ENCODE measurements at regions not wholly inside any gene's neighbourhood (a gene's known extent, or its start where the extent isn't known, plus 50 kb on each side); places are given as distances from the start of the nearest gene placed in this dataset.
"Not testable (repeated sequence)": the region's sequence is repeated elsewhere in the genome, so short reads cannot be mapped to it uniquely, and the experiment has no call there.

GRCh38 chr6:150739711-150740349 lies 125.7 kb upstream of the MTHFD1L start:
- DNase-seq (ENCODE audit: low spot score) = no peak

- no peak for DNase-seq (ENCODE audit: low spot score)
Observed at GRCh38 chr6:150740453-150740852, 125.0 kb upstream of the MTHFD1L start.

GRCh38 chr6:150741633-150742200 lies 123.8 kb upstream of the MTHFD1L start:
- peak; percentile 7 for DNase-seq (ENCODE audit: low spot score)

GRCh38 chr6:150744522-150745260 lies 120.8 kb upstream of the MTHFD1L start:
- DNase-seq (ENCODE audit: low spot score) = no peak

GRCh38 chr6:150745896-150746295 lies 119.6 kb upstream of the MTHFD1L start:
- no peak for DNase-seq (ENCODE audit: low spot score)

- DNase-seq (ENCODE audit: low spot score) = no peak
Observed at GRCh38 chr6:150747155-150747554, 118.3 kb upstream of the MTHFD1L start.

- no peak for DNase-seq (ENCODE audit: low spot score)
Observed at GRCh38 chr6:150749091-150749670, 116.3 kb upstream of the MTHFD1L start.

- DNase-seq (ENCODE audit: low spot score) = no peak
Observed at GRCh38 chr6:150751296-150751695, 114.2 kb upstream of the MTHFD1L start.

GRCh38 chr6:150752409-150752808 lies 113.1 kb upstream of the MTHFD1L start:
- DNase-seq (ENCODE audit: low spot score) = no peak

GRCh38 chr6:150753371-150754064 lies 112.0 kb upstream of the MTHFD1L start:
- no peak for DNase-seq (ENCODE audit: low spot score)

GRCh38 chr6:150755042-150755441 lies 110.5 kb upstream of the MTHFD1L start:
- DNase-seq (ENCODE audit: low spot score) = no peak

GRCh38 chr6:150755524-150755923 lies 110.0 kb upstream of the MTHFD1L start:
- no peak for DNase-seq (ENCODE audit: low spot score)

- no peak for DNase-seq (ENCODE audit: low spot score)
Observed at GRCh38 chr6:150756173-150756572, 109.3 kb upstream of the MTHFD1L start.

- DNase-seq (ENCODE audit: low spot score) = not testable (repeated sequence)
Observed at GRCh38 chr6:150757807-150758206, 107.7 kb upstream of the MTHFD1L start.

- DNase-seq (ENCODE audit: low spot score) = no peak
Observed at GRCh38 chr6:150759483-150759882, 106.0 kb upstream of the MTHFD1L start.

- DNase-seq (ENCODE audit: low spot score) = no peak
Observed at GRCh38 chr6:150761771-150762170, 103.7 kb upstream of the MTHFD1L start.

- no peak for DNase-seq (ENCODE audit: low spot score)
Observed at GRCh38 chr6:150764334-150765066, 101.0 kb upstream of the MTHFD1L start.

GRCh38 chr6:150765067-150765764 lies 100.3 kb upstream of the MTHFD1L start:
- DNase-seq (ENCODE audit: low spot score) = no peak

GRCh38 chr6:150766201-150766997 lies 99.1 kb upstream of the MTHFD1L start:
- DNase-seq (ENCODE audit: low spot score) = no peak

- DNase-seq (ENCODE audit: low spot score) = no peak
Observed at GRCh38 chr6:150767161-150767560, 98.3 kb upstream of the MTHFD1L start.

All from CD4-positive, alpha-beta T cell treated with Interleukin-2 at 100 ng/mL for 4 hours (primary cell).